ENCODE measurements at regions not wholly inside any gene's neighbourhood (a gene's known extent, or its start where the extent isn't known, plus 50 kb on each side); places are given as distances from the start of the nearest gene placed in this dataset.

GRCh38 chr11:41935241-41935640 is 475.8 kb upstream of the LRRC4C start:
- TF ChIP-seq CTCF (IDR thresholded peaks at IDR 0.05) (no peak), POLR2A (IDR thresholded peaks at IDR 0.05) (no peak), POLR2AphosphoS5 (IDR thresholded peaks at IDR 0.05) (no peak), EP300 (IDR thresholded peaks at IDR 0.05) (no peak)

Data from gastroesophageal sphincter (tissue), 3 donors.